D721Med (cell line): ENCODE measurements at regions not wholly inside any gene's neighbourhood (a gene's known extent, or its start where the extent isn't known, plus 50 kb on each side); places are given as distances from the start of the nearest gene placed in this dataset.

Experiments
- DNase-seq: peaks from one replicate; pipeline ENCODE4 v3.0.0; 2011; ENCODE audit warnings: low spot score; ENCODE audit not compliant: insufficient read length
- FAIRE-seq: peaks from 2 replicates; lab custom pipeline; 2011; peaks lifted over from hg19 to GRCh38; lab: Jason Lieb, UNC
- CTCF ChIP-seq: IDR thresholded peaks from 2 replicates; pipeline ENCODE4 v1.5.1; 2012; ENCODE audit warnings: mild to moderate bottlenecking, control low read depth; ENCODE audit not compliant: insufficient read depth; ENCODE audit errors: missing control alignments

- no peak for DNase-seq
- FAIRE-seq = no peak
- no peak for TF ChIP-seq CTCF
Measured at GRCh38 chr6:21300439-21300838, 293.1 kb upstream of the SOX4 start.

GRCh38 chr6:21305893-21306332, 287.6 kb upstream of the SOX4 start:
- DNase-seq = no peak
- TF ChIP-seq CTCF = no peak
- FAIRE-seq = no peak

GRCh38 chr6:21306546-21306945, 287.0 kb upstream of the SOX4 start:
- no peak for TF ChIP-seq CTCF
- FAIRE-seq = no peak

GRCh38 chr6:21309807-21310221, 283.7 kb upstream of the SOX4 start:
- FAIRE-seq (no peak), DNase-seq (no peak)
- no peak for TF ChIP-seq CTCF

More at GRCh38 chr6:21306546-21306945, 287.0 kb upstream of the SOX4 start:
- no peak for DNase-seq

GRCh38 chr6:21310568-21311140, 282.9 kb upstream of the SOX4 start:
- FAIRE-seq (no peak), DNase-seq (no peak)
- TF ChIP-seq CTCF = no peak

GRCh38 chr6:21312118-21312517, 281.4 kb upstream of the SOX4 start:
- DNase-seq (no peak), FAIRE-seq (no peak)
- no peak for TF ChIP-seq CTCF

- DNase-seq = no peak
- FAIRE-seq = no peak
- no peak for TF ChIP-seq CTCF
Measured at GRCh38 chr6:21317642-21318041, 275.9 kb upstream of the SOX4 start.
